ENCODE measurements at regions not wholly inside any gene's neighbourhood (a gene's known extent, or its start where the extent isn't known, plus 50 kb on each side); places are given as distances from the start of the nearest gene placed in this dataset.

DNA sequence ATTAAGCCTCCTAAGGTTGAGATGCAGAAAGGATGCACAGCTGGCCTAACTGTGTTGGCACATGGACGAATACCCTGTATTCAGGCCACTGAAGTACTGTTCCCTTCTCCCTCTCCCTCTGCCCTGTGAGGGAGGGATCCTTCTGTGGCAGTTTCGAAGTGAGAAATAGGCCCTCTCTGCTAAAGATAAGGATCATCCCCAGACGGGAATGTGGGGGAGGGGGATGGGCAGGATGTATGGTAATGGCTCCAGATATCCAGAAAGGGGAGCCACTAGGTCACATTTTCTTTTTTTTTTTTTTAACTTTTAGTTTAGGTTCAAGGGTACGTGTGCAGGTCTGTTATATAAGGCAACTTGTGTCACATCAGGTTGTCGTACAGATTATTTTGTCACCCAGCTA, 463.1 kb downstream of the TBL1XR1 start:
- intact Hi-C loops (cut with micrococcal nuclease): loop anchor here (5.0 kb wide), 1 partner anchor 668 kb away; no protein-coding TSS in a partner anchor

- intact Hi-C loops (cut with micrococcal nuclease): no loop called here
These were observed 472.9 kb downstream of the TBL1XR1 start for GRCh38 chr3:176724394-176724759.

- intact Hi-C loops (cut with micrococcal nuclease): no loop called here
These were observed 473.4 kb downstream of the TBL1XR1 start for GRCh38 chr3:176723758-176724393.

DNA sequence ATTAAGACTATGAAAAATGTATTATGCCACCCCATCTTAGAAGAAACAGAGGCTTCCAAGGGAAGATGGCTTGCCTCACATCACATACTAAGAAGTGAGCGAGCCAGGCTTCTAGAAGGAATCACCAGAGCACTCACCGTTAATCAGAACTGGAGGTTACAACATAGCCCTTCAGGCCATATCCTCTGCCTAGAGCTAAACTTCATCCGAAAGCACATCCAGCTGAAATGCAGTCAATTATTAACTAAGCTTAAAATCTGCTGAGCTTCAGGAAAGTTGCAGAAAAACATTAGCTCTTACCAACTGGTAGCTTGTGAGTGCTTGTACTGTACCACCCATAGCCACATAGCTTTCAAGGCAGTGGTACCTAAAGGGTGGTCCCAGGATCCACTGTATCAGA, 483.2 kb downstream of the TBL1XR1 start:
- intact Hi-C loops (cut with micrococcal nuclease): no loop called here

DNA sequence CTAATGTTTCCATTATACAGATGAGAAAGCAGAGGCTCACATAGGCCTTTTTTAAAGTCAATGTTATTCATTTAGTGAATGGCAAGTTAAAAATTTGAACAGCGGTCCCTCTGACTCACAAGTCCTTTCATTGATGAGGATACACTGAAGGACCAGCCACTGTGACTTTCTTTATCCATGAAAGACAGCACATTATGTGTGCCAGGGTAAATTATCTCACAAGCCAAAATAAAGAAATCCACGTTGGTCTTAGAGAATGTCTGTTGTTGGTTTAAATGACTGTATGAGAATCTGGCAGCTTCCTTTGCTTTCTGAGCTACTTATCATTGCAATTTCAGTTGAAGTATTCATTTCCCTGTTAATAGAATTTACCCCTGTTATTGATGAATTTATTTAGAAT, 485.1 kb downstream of the TBL1XR1 start:
- intact Hi-C loops (cut with micrococcal nuclease): no loop called here

GRCh38 chr3:176699288-176699687, 498.0 kb downstream of the TBL1XR1 start:
- intact Hi-C loops (cut with micrococcal nuclease): no loop called here

- intact Hi-C loops (cut with micrococcal nuclease): no loop called here
These were observed 499.9 kb downstream of the TBL1XR1 start for GRCh38 chr3:176697284-176697889.

DNA sequence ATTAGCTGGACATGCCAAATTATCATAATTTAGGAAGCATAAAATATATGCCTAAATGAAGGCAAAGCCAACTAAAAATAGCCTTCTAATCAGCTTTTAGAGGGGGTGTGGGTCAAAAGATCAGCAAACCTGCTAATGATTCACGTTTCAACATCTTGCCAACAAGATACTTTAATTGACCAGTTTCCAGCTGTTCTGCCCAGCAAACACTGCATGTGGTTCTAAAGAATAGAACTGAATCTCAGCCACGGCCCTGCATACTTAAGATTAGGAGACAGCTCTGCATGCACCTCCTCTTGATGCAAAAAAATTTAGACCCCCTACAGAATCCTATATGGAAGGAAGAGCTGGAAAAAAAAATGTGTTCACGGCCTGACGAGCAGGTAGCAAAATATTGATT, 500.5 kb downstream of the TBL1XR1 start:
- intact Hi-C loops (cut with micrococcal nuclease): no loop called here

DNA sequence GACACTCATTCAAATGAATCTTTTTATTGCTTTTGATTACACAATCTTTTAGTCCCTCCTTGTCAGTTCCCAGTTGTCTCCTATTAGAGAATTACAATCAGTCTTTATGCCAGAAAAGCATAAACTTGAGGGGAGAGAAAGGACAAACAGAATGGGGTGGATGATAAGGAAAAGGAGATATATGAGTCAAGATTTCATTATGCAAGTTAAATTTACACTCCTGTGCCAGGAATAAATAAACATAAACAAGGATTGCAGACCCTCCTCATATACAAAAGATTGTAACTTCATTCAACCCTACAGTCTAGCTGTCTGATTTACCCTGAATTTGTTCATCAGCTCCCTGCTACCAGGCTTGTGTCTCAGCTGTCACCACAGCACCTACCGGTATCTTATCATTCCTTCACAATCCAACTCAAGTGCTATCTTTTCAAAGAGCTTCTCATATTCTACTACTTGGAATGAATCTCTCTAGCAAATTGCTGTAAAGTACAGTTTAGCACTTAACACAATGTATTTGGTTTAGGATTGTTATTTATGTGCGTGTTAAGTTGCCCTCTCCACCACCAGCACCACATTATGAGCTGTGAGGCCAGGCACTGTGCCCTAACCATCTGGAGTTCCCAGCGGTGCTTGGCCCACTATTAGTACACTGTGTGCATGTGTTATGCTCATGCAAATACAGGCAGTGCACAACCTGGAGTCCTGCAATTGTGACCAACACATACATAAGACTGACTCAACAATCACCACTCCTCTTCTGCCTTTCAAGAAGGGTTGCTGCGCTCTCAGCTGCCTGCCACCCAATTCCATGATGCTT, 504.1 kb downstream of the TBL1XR1 start:
- intact Hi-C loops (cut with micrococcal nuclease): no loop called here

GRCh38 chr3:176692199-176692965, 504.9 kb downstream of the TBL1XR1 start:
- intact Hi-C loops (cut with micrococcal nuclease): no loop called here

DNA sequence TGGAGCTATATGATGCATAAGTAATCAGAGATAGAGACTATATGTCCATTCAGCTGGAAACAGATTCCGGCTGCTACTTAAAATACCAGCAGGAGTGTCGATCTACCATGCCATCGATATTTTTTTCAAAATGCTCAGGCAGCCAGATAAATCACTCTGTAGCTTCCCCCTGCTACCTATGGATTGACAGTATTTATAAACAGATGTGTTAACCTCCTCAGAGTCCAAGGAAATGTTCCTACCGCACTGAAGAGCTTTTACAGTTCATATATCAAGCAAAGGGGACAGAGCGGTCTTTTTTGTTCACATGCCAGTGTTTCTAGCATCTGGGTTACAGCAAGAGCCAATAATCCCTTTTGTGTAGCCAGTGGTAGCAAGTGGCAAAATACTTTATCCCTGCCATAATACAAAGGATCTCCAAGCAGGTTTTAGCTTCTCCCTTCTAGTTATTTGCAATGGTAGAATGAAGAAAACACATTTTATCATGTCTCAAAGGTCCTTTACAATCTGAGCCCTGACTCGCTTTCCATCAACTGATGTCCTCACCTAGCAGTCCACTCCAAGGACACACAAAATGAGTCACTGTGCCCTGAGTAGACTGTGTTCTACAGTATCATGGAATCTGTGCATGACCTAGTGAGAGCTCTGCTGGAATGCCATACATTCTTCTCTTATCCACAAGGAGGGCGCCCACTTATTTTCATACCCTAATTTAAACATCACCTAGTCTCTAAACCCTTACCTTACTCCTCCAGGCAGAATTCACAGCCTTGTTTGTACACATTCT, 507.0 kb downstream of the TBL1XR1 start:
- intact Hi-C loops (cut with micrococcal nuclease): no loop called here

DNA sequence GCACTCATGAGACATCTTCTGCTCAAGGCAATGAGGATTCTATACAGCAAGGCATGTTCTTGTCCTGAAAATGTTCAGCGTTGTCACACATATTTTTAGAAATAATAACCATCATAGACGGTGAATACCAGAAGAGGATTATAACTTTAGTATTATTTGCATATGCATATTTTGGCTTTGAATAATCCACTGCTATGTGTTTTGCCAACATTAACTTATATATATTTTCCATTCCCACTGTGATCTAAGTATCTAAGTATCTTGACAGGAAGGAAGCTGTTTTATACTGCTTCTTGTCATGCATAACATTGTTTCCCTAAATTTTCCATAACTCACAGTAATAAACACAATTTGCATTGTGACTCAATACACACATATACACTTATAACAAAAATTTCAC, 509.5 kb downstream of the TBL1XR1 start:
- intact Hi-C loops (cut with micrococcal nuclease): no loop called here

- intact Hi-C loops (cut with micrococcal nuclease): no loop called here
These were observed 513.9 kb downstream of the TBL1XR1 start for GRCh38 chr3:176683382-176683781.

DNA sequence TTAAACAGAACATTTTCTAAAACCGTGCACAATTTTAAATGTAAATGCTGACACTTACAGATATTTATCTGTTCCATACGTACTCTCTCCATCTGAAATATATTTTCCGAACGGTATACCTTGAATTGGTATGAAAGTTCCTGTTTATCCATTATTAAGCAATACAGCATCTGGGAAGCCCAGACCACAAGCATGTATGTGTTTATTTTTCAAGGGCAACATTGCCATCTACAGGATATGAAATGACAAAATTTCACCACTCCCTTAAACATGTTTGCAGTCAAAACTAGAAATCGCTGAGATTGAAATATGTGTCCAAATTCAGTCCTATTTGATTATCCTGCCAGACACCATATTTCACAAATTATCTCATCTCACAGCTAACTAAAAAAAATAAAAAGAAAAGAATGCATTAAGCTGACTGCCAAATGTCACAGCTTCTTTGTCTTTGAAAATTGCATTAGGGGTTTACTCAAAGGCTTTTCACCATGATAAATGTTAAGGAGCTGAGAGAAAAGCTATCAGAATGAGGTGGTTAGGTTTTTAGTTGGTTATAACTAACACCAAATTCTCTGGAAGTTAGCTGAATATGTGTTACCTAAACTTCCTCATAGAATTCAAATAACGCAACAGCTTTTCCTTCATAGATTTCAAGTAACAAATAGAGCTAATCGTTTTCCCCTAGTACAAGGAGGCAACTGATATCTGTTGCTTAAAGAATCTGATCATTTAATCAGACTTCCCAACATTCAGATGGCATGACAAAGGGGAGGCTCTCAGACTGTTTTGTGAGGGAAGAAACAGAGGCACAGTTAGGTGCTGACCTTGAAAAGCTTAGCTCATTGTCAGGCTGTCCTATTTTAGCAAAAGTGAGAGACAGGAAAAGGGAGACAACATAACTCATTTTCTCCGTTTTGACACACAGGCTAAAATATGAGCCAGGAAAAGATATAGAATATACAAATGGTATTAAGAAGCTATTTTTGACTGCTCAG, 533.1 kb downstream of the TBL1XR1 start:
- intact Hi-C loops (cut with micrococcal nuclease): no loop called here

DNA sequence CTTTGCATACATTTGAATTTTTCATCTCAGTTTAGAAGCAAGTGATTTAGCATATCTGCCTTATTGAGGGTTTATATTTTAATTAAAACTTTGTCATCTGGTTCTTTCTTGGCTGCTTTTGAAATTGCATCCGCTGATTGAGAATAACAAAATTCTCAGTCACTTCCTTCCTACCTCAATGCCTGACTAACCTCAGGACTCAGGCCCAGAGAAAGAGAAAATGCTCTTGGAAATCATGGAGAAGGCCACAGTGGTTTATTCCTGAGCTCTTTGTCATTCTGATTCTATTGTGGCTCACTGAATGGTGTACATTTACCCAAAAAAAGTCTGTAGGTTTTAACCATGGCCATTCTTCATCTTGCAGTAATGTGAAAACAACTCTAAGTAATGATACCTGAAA, 533.9 kb downstream of the TBL1XR1 start:
- intact Hi-C loops (cut with micrococcal nuclease): no loop called here

- intact Hi-C loops (cut with micrococcal nuclease): no loop called here
These were observed 535.8 kb downstream of the TBL1XR1 start for GRCh38 chr3:176661432-176661964.

DNA sequence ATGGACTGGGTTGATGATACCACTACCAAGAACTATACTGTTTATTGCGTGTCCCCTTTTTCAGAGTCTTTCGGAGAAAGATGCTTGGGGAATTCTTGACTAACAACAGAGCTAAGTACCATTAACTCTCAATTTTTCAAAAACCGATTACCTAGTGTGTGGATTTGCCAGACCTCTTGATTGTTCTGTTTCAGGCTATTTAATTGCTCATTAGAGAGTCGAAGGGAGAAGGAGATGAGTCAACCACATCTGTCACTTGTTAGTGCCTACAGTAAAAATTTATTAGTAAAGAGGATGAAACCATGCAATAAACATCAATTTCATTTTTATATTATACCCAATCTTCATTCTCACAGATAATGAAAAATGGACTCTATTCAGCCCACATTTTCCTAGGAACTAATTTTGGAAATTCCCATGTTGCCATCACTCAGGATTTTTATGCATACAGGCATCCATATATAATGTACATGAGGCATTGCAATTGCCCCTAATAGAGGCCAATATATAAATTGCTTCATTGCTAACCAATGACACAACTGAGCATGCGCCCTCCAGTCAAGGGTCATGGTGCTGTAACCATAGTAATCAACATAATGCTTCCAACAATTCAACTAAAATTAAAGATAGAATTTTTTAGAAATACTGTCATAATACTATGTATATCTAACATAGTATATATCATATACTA, 541.7 kb downstream of the TBL1XR1 start:
- intact Hi-C loops (cut with micrococcal nuclease): no loop called here

GRCh38 chr3:176651622-176652021, 545.7 kb downstream of the TBL1XR1 start:
- intact Hi-C loops (cut with micrococcal nuclease): no loop called here

DNA sequence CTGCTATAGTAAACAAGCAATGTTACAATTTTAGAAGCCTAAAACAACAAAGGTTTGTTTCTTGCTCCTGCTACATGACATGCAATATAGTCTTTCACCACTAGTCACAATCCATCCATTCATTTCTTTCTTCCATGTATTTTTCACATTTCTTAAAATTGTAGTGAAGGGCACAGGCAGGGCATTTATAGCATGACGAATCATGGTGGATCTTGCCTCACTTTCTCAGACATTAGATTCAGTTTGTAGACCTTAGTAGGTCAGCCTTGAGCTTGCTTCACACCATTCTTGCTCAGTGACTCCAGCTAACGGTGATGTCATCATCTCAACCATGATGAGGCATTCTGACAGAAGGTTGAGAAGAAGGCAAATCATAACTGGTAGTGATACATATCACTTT, 546.8 kb downstream of the TBL1XR1 start:
- intact Hi-C loops (cut with micrococcal nuclease): no loop called here

Data from T-helper 1 cell treated with Interleukin-12 subunit alpha and Interleukin-12 subunit beta and Interleukin-4 antibody, amounts not matched to agents 30 ng/mL and 1 ng/mL, for 36 hours (primary cell).